Astrocyte (in vitro differentiated cells and primary cell): ENCODE measurements at regions not wholly inside any gene's neighbourhood (a gene's known extent, or its start where the extent isn't known, plus 50 kb on each side); places are given as distances from the start of the nearest gene placed in this dataset.

Source experiments
- DNase-seq: peaks from one replicate; pipeline ENCODE4 v3.0.0-alpha.2; 2010; ENCODE audit warnings: low read depth
- FAIRE-seq: peaks from 2 replicates; lab custom pipeline; 2011; peaks lifted over from hg19 to GRCh38; lab: Jason Lieb, UNC
- H2AFZ ChIP-seq: 2 replicates; pipeline ENCODE4 v1.6.0; 2012; ENCODE audit warnings: low read depth, low read length, inconsistent platforms
- H3K27ac ChIP-seq: 2 replicates; pipeline ENCODE4 v1.5.1; 2011; ENCODE audit warnings: low read depth, low read length, inconsistent platforms
- H3K27me3 ChIP-seq: 2 replicates; pipeline ENCODE4 v1.6.0; 2011; ENCODE audit warnings: low read length, inconsistent platforms; ENCODE audit not compliant: insufficient read depth
- H3K36me3 ChIP-seq: 2 replicates; pipeline ENCODE4 v1.5.1; 2011; ENCODE audit warnings: low read length, inconsistent platforms; ENCODE audit not compliant: insufficient read depth
- H3K4me1 ChIP-seq: 2 replicates; pipeline ENCODE4 v1.5.1; 2011; ENCODE audit warnings: low read length, inconsistent platforms; ENCODE audit not compliant: insufficient read depth
- H3K4me2 ChIP-seq: 2 replicates; pipeline ENCODE4 v1.6.0; 2012; ENCODE audit warnings: low read length, inconsistent platforms
- H3K4me3 ChIP-seq: 2 replicates; pipeline ENCODE4 v1.5.1; 2011; ENCODE audit warnings: low read depth, mild to moderate bottlenecking, low read length, inconsistent platforms; ENCODE audit not compliant: insufficient read depth
- H3K79me2 ChIP-seq: 2 replicates; pipeline ENCODE4 v1.6.0; 2012; ENCODE audit warnings: mild to moderate bottlenecking, low read length, inconsistent platforms; ENCODE audit not compliant: insufficient read depth
- H3K9ac ChIP-seq: 2 replicates; pipeline ENCODE4 v1.6.0; 2012; ENCODE audit warnings: mild to moderate bottlenecking, low read length, inconsistent platforms
- H3K9me3 ChIP-seq: 2 replicates; pipeline ENCODE4 v1.5.1; 2012; ENCODE audit warnings: low read depth, mild to moderate bottlenecking, low read length, inconsistent platforms; ENCODE audit not compliant: insufficient read depth
- H4K20me1 ChIP-seq: 2 replicates; pipeline ENCODE4 v1.6.0; 2012; ENCODE audit warnings: low read length, inconsistent platforms; ENCODE audit not compliant: insufficient read depth
- H3K27ac Mint-ChIP-seq: one replicate; pipeline ENCODE4 v1.8.0; 2021; ENCODE audit warnings: mild to moderate bottlenecking, mixed read lengths; ENCODE audit not compliant: unreplicated experiment
- H3K27me3 Mint-ChIP-seq: one replicate; pipeline ENCODE4 v1.8.0; 2021; ENCODE audit warnings: low read depth, mixed read lengths; ENCODE audit not compliant: unreplicated experiment
- H3K36me3 Mint-ChIP-seq: one replicate; pipeline ENCODE4 v1.8.0; 2021; ENCODE audit warnings: low read depth, mixed read lengths; ENCODE audit not compliant: unreplicated experiment
- H3K4me1 Mint-ChIP-seq: one replicate; pipeline ENCODE4 v1.8.0; 2021; ENCODE audit warnings: low read depth, mixed read lengths; ENCODE audit not compliant: unreplicated experiment
- H3K4me3 Mint-ChIP-seq: one replicate; pipeline ENCODE4 v1.8.0; 2021; ENCODE audit warnings: mild to moderate bottlenecking, moderate library complexity, mixed read lengths; ENCODE audit not compliant: unreplicated experiment
- H3K9me3 Mint-ChIP-seq: one replicate; pipeline ENCODE4 v1.8.0; 2021; ENCODE audit warnings: mild to moderate bottlenecking, mixed read lengths; ENCODE audit not compliant: unreplicated experiment
- CTCF ChIP-seq: IDR thresholded peaks from 2 replicates; pipeline ENCODE4 v1.5.1; 2011; ENCODE audit warnings: low read depth, mild to moderate bottlenecking, inconsistent platforms, low read length, moderate library complexity; ENCODE audit not compliant: insufficient read depth
- EZH2 ChIP-seq: IDR thresholded peaks from 2 replicates; pipeline ENCODE4 v1.6.1; 2012; ENCODE audit warnings: mild to moderate bottlenecking, low read length, inconsistent platforms; ENCODE audit not compliant: insufficient read depth

- DNase-seq (no peak), FAIRE-seq (no peak)
- H3K79me2 ChIP-seq: no peaks in the 10 kb centered on the region
- no peak overlapping the region for H3K9ac ChIP-seq
- no peaks in the 10 kb centered on the region for H3K9me3 ChIP-seq
- H3K36me3 ChIP-seq: no peaks in the 10 kb centered on the region
- H3K4me3 ChIP-seq: no peak overlapping the region
- Mint-ChIP-seq H3K4me1 (no peaks in the 10 kb centered on the region), H3K36me3 (no peaks in the 10 kb centered on the region), H3K27ac (no peak overlapping the region), H3K27me3 (peaks cover 2% of the 10 kb centered on the region), H3K4me3 (no peak overlapping the region), H3K9me3 (peaks cover 7% of the 10 kb centered on the region)
- H3K27me3 ChIP-seq: no peaks in the 10 kb centered on the region
- no peaks in the 10 kb centered on the region for H4K20me1 ChIP-seq
- H3K4me2 ChIP-seq: no peak overlapping the region
- H3K27ac ChIP-seq: no peak overlapping the region
- TF ChIP-seq EZH2 (no peak), CTCF (no peak)
- no peaks in the 10 kb centered on the region for H3K4me1 ChIP-seq
- H2AFZ ChIP-seq: no peak overlapping the region
These were observed 64.0 kb upstream of the RGS21 start for GRCh38 chr1:192252776-192253175.

GRCh38 chr1:192256674-192257334 lies 60.0 kb upstream of the RGS21 start:
- DNase-seq (no peak), FAIRE-seq (no peak)
- Histone ChIP-seq H3K4me3 (no peak overlapping the region), H3K9me3 (no peaks in the 10 kb centered on the region), H3K27ac (no peak overlapping the region), H3K36me3 (no peaks in the 10 kb centered on the region), H3K4me1 (no peaks in the 10 kb centered on the region), H3K9ac (no peak overlapping the region), H2AFZ (no peak overlapping the region), H3K4me2 (no peak overlapping the region), H3K27me3 (no peaks in the 10 kb centered on the region), H3K79me2 (no peaks in the 10 kb centered on the region), H4K20me1 (no peaks in the 10 kb centered on the region)
- H3K27ac Mint-ChIP-seq: no peak overlapping the region
- no peaks in the 10 kb centered on the region for H3K9me3 Mint-ChIP-seq
- no peaks in the 10 kb centered on the region for H3K36me3 Mint-ChIP-seq
- no peak overlapping the region for H3K4me3 Mint-ChIP-seq
- no peak for TF ChIP-seq CTCF
- TF ChIP-seq EZH2: no peak
- H3K4me1 Mint-ChIP-seq: no peaks in the 10 kb centered on the region
- no peaks in the 10 kb centered on the region for H3K27me3 Mint-ChIP-seq

- no peaks in the 10 kb centered on the region for H3K9me3 ChIP-seq
- no peak for TF ChIP-seq CTCF
- no peak for TF ChIP-seq EZH2
- H3K9ac ChIP-seq: no peak overlapping the region
- H3K4me3 ChIP-seq: no peak overlapping the region
- no peaks in the 10 kb centered on the region for H4K20me1 ChIP-seq
- peak; percentile 22 for DNase-seq
- no peak overlapping the region for H2AFZ ChIP-seq
- Mint-ChIP-seq H3K36me3 (no peaks in the 10 kb centered on the region), H3K4me3 (no peak overlapping the region), H3K27me3 (no peaks in the 10 kb centered on the region), H3K9me3 (no peaks in the 10 kb centered on the region), H3K27ac (no peak overlapping the region), H3K4me1 (peaks cover 5% of the 10 kb centered on the region)
- H3K27ac ChIP-seq: no peak overlapping the region
- no peaks in the 10 kb centered on the region for H3K27me3 ChIP-seq
- H3K79me2 ChIP-seq: no peaks in the 10 kb centered on the region
- no peaks in the 10 kb centered on the region for H3K36me3 ChIP-seq
- peaks cover 4% of the 10 kb centered on the region for H3K4me1 ChIP-seq
- FAIRE-seq: no peak
- no peak overlapping the region for H3K4me2 ChIP-seq
These were observed 56.7 kb upstream of the RGS21 start for GRCh38 chr1:192260076-192260475.
